Thyroid gland (tissue), 4 donors: ENCODE measurements at regions not wholly inside any gene's neighbourhood (a gene's known extent, or its start where the extent isn't known, plus 50 kb on each side); places are given as distances from the start of the nearest gene placed in this dataset.

ENCODE experiments used
- DNase-seq, 2 donors: peaks; one replicate each; pipeline ENCODE4 v3.0.0-alpha.2; 2019
- H3K27ac ChIP-seq, 3 donors: fragments of 200-600 bp; sonication (generic); 1 replicate in 2 of 3; 2 replicates in 1 of 3; pipeline ENCODE4 v1.5.1; 2016 to 2019; ENCODE audit warnings: mild to moderate bottlenecking in 1 of 3, moderate library complexity in 1 of 3
- H3K27me3 ChIP-seq: fragments of 200-600 bp; sonication (generic); one replicate; pipeline ENCODE4 v1.5.1; 2019
- H3K36me3 ChIP-seq, 2 donors: fragments of 200-600 bp; sonication (generic); one replicate each; pipeline ENCODE4 v1.5.1; 2016 to 2019
- H3K4me1 ChIP-seq, 2 donors: fragments of 200-600 bp; sonication (generic); one replicate each; pipeline ENCODE4 v1.5.1; 2017 to 2019
- H3K4me3 ChIP-seq, 3 donors: fragments of 200-600 bp; sonication (generic); replicated peaks in 1 of 3; 1 replicate in 2 of 3; 2 replicates in 1 of 3; pipeline ENCODE4 v1.5.1; 2016; ENCODE audit warnings: mild to moderate bottlenecking in 1 of 3
- H3K9me3 ChIP-seq: fragments of 200-600 bp; sonication (generic); one replicate; pipeline ENCODE4 v1.5.1; 2017
- CTCF ChIP-seq, 6 experiments: fragments of 200-600 bp in 3 of 6; fragments of 450-650 bp in 3 of 6; sonication (generic) in 3 of 6; IDR thresholded peaks; one replicate each; pipeline ENCODE4 v1.5.1; 2016 to 2019; ENCODE audit warnings: antibody characterized with exemption in 6 of 6, mild to moderate bottlenecking in 2 of 6, inconsistent platforms in 1 of 6, moderate library complexity in 1 of 6
- POLR2A ChIP-seq, 2 donors: fragments of 450-650 bp; IDR thresholded peaks; one replicate each; pipeline ENCODE4 v1.6.1; 2017; ENCODE audit warnings: antibody characterized with exemption in 2 of 2, mild to moderate bottlenecking in 2 of 2, moderate library complexity in 1 of 2
- WGBS, 2 donors: methylation state at CpG; one replicate each; pipeline ENCODE4 v1.1.5; 2017; 5-methylcytosine and 5-hydroxymethylcytosine counted together
- intact Hi-C: fragments of 100-400 bp; cut with DNase I; formaldehyde crosslinking; loops from one replicate; pipeline ENCODE4 v1.15.1; 2023

GRCh38 chr6:113741651-113742050 lies 115.5 kb upstream of the MARCKS start:
- no peak for DNase-seq
- no peaks in the 10 kb centered on the region for H3K36me3 ChIP-seq
- no peak overlapping the region for H3K27ac ChIP-seq
- H3K27me3 ChIP-seq = no peaks in the 10 kb centered on the region
- intact Hi-C loops = no loop called here
- H3K9me3 ChIP-seq = no peaks in the 10 kb centered on the region
- H3K4me3 ChIP-seq = no peak overlapping the region
- TF ChIP-seq POLR2A (IDR thresholded peaks at IDR 0.05) = no peak
- TF ChIP-seq CTCF (IDR thresholded peaks at IDR 0.05) = no peak
- H3K4me1 ChIP-seq = no peaks in the 10 kb centered on the region

DNA sequence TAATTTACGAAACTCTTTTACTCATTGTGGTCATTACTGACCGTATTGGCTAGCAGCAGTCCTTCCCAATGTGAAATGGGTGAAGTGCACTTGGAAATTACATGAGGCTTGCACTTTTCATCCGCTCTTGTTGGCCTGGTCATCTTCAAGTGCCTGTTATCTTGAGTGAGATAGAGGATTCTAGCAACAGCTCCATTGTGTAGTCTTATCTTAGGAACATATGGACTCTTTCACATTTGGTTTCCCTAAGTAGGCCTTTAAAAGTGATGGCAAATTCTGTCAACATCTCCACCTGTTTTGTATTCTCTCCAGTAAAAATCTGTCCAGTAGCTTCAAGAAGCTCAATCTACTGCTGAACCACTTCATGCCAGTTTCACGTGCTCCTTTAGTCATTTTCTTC lies 114.8 kb upstream of the MARCKS start:
- Histone ChIP-seq H3K4me3 (no peak overlapping the region), H3K4me1 (no peaks in the 10 kb centered on the region), H3K27me3 (no peaks in the 10 kb centered on the region), H3K27ac (no peak overlapping the region), H3K36me3 (no peaks in the 10 kb centered on the region), H3K9me3 (no peaks in the 10 kb centered on the region)
- no peak for TF ChIP-seq POLR2A (IDR thresholded peaks at IDR 0.05)
- TF ChIP-seq CTCF (IDR thresholded peaks at IDR 0.05) = no peak
- WGBS, 2 donors = 58 to 66% methylated on average over 4 of the region's 4 CpGs
- intact Hi-C loops = no loop called here
- DNase-seq = no peak

- no peaks in the 10 kb centered on the region for H3K9me3 ChIP-seq
- TF ChIP-seq CTCF (IDR thresholded peaks at IDR 0.05) (no peak), POLR2A (IDR thresholded peaks at IDR 0.05) (no peak)
- WGBS, 2 donors = 75 to 76% methylated on average over 3 of the region's 3 CpGs
- no peak for DNase-seq
- intact Hi-C loops = no loop called here
- no peak overlapping the region for H3K27ac ChIP-seq
- H3K4me3 ChIP-seq = no peak overlapping the region
- no peaks in the 10 kb centered on the region for H3K36me3 ChIP-seq
- H3K27me3 ChIP-seq = no peaks in the 10 kb centered on the region
- no peaks in the 10 kb centered on the region for H3K4me1 ChIP-seq
Observed at GRCh38 chr6:113744861-113745260, 112.3 kb upstream of the MARCKS start.

DNA sequence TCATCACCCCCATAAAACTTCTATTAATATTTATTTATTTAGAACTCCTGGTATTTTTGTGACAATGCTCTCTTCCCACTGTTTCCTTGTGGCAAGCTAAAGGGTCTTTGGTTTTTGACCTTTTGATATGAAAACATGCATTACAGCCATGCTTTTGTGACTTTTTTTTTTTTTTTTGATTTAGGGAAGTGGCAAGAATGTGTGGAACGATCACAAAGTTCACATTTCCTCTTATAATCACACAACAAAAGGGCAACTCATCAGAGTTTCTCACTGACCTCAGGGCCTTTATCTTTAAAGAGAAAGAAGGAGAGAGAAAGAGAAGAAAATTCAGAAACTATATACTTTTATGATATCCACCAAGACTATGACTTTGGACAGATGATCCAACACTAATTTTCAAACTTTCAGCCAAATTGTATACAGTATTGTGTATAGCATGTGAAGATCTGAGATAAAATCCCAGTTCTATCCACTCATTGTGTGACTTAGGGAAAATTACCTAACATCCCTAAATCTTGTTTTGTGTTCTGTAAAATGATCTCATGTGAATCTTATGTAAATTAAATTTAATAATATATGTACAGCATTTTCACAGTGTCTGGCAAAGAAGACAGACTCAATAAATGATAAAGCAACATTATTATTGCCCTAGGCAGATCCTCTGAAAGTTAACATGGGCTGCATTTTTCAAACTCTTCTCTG lies 106.8 kb upstream of the MARCKS start:
- Histone ChIP-seq H3K9me3 (no peaks in the 10 kb centered on the region), H3K27ac (no peak overlapping the region), H3K4me1 (no peaks in the 10 kb centered on the region), H3K4me3 (no peak overlapping the region), H3K36me3 (no peaks in the 10 kb centered on the region), H3K27me3 (no peaks in the 10 kb centered on the region)
- intact Hi-C loops = no loop called here
- no peak for TF ChIP-seq POLR2A (IDR thresholded peaks at IDR 0.05)
- TF ChIP-seq CTCF (IDR thresholded peaks at IDR 0.05) = no peak
- 51 to 54% methylated on average over 1 of the region's 1 CpG for WGBS, 2 donors
- no peak for DNase-seq

DNA sequence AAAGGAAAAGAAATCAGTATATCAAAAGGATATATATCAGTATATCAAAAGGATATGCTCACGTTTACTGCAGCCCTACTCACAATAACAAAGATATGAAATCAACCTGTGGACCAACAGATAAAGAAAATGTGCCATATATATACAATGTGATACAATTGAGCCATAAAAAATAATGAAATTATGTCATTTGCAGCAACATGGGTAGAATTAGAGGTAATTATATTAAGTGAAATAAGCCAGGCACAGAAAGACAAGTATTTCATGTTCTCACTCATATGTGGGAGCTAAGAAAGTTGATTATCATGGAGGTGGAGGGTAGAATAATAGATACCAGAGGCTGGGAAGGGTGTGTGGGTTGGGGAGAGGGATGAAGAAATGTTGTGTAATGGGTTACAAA lies 102.9 kb upstream of the MARCKS start:
- TF ChIP-seq POLR2A (IDR thresholded peaks at IDR 0.05) (no peak), CTCF (IDR thresholded peaks at IDR 0.05) (no peak)
- 91% methylated on average over 1 of the region's 1 CpG for WGBS, 2 donors

More for the DNA sequence above, 102.9 kb upstream of the MARCKS start:
- Histone ChIP-seq H3K4me3 (no peak overlapping the region), H3K27me3 (no peaks in the 10 kb centered on the region), H3K4me1 (peaks cover 0 to 3% of the 10 kb centered on the region in 2 donors), H3K9me3 (no peaks in the 10 kb centered on the region), H3K36me3 (no peaks in the 10 kb centered on the region), H3K27ac (no peak overlapping the region)
- intact Hi-C loops = no loop called here
- DNase-seq = no peak
